Pancreas (tissue), 10 donors: ENCODE measurements at regions not wholly inside any gene's neighbourhood (a gene's known extent, or its start where the extent isn't known, plus 50 kb on each side); places are given as distances from the start of the nearest gene placed in this dataset.

Experiments
- ATAC-seq, 4 donors: fragments of 200-7000 bp; cut with Tn5 transposase; one replicate each; pipeline versions ENCODE4 v1.8.0 to v1.9.1; 2020; ENCODE audit warnings: mild to moderate bottlenecking in 4 of 4, moderate library complexity in 4 of 4
- DNase-seq, 6 donors: peaks; one replicate each; pipeline ENCODE4 v3.0.0-alpha.2; 2020
- FAIRE-seq: peaks from 2 replicates; lab custom pipeline; 2012; peaks lifted over from hg19 to GRCh38; lab: Jason Lieb, UNC
- H3K27ac ChIP-seq, 4 donors: fragments of 200-600 bp; sonication (generic); 1 replicate in 3 of 4; 2 replicates in 1 of 4; pipeline versions ENCODE4 v1.5.0 to v1.8.0; 2020
- H3K27me3 ChIP-seq, 4 donors: fragments of 200-600 bp; one replicate each; pipeline ENCODE4 v1.8.0; 2021
- H3K36me3 ChIP-seq, 3 donors: fragments of 200-600 bp; sonication (generic) in 1 of 3; one replicate each; pipeline versions ENCODE4 v1.5.0 to v1.8.0; 2020 to 2021
- H3K4me1 ChIP-seq, 3 donors: fragments of 200-600 bp; one replicate each; pipeline ENCODE4 v1.8.0; 2021
- H3K4me3 ChIP-seq, 4 donors: fragments of 200-600 bp; sonication (generic) in 2 of 4; one replicate each; pipeline versions ENCODE4 v1.5.0 to v1.8.0; 2020 to 2021
- H3K9me3 ChIP-seq, 4 donors: fragments of 200-600 bp; one replicate each; pipeline ENCODE4 v1.8.0; 2021
- WGBS, 2 donors: extraction: QIAGEN DNeasy Blood & Tissue Kit; methylation state at CpG; one replicate each; pipeline ENCODE4 v1.1.7; 2013; 5-methylcytosine and 5-hydroxymethylcytosine counted together
- intact Hi-C, 3 donors: fragments of 100-400 bp; cut with DNase I; formaldehyde crosslinking; loops; one replicate each; pipeline versions ENCODE4 v1.11.1 to v1.14.2; 2022
- TF ChIP-seq, protein P1 (sequence below), 4 donors: fragments of 200-600 bp; sonication (generic) in 3 of 4; IDR thresholded peaks; one replicate each; pipeline versions ENCODE4 v1.5.0 to v1.8.0; 2021; ENCODE audit warnings: antibody characterized with exemption in 4 of 4
- donor health status: healthy with polysubstance abuse.
- donor health status: DM: no; HTN: no; CAD: no; lungs with moderate emphysema.
- donor health status: DM: no; HTN: no; CAD: no.
- donor health status: control.
- donor health status: control.
- donor health status: Bipolar disorder and iron deficiency.
- donor health status: DM: yes; HTN: yes; CAD: no.
- donor health status: DM: no; HTN: no; CAD: no.
- donor health status: DM: no; HTN: no; CAD: no.
- donor health status: DM: yes; HTN: yes; CAD: no.

DNA sequence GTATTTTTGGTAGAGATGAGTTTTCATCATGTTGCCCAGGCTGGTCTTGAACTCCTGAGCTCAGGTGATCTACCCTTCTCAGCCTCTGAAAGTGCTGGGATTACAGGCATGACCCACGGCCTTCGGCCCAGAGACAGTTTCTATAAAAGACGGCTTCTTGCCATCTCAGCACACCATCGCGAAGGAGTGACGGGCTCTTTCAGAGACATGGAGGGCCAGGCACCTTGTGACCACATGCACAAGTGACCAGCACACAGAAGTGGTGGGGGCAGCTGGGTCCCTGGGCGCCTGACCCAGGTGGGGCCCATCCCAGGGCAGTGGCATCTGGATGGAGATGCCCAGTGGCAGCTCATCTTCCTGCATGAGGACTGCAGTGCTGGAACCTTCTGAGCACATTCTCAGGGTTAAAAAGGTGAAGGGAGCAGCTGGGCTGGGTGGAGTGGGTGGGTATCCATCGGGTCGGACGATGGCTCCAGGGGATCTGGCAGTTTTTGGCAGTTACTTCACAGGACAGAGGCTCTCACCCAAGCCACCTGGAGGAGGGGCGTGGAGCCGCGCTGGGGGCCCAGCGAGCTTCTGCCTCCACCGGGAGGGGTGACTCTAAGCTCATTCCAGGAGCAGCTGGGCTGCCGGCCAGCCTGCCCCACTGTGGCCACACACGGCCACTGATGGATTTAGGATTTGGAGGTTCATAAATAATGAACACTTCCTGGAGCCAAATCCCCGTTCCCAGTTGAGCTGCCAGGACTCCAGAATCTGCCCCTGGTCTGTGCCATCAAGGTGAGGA is 373.0 kb downstream of the CTTN start:
- Histone ChIP-seq H3K27me3 (no peaks in the 10 kb centered on the region), H3K36me3 (no peaks in the 10 kb centered on the region), H3K9me3 (no peaks in the 10 kb centered on the region), H3K4me1 (no peaks in the 10 kb centered on the region), H3K27ac (no peak overlapping the region), H3K4me3 (no peak overlapping the region)
- WGBS, 2 donors = 80 to 87% methylated on average over 15 to 18 of the region's 18 CpGs
- DNase-seq (peak in 1 of 6 donors; percentile 27), ATAC-seq (peak in 3 of 4 donors; percentile 48 to 69 (median 48)), FAIRE-seq (no peak)
- TF ChIP-seq, protein P1, sequence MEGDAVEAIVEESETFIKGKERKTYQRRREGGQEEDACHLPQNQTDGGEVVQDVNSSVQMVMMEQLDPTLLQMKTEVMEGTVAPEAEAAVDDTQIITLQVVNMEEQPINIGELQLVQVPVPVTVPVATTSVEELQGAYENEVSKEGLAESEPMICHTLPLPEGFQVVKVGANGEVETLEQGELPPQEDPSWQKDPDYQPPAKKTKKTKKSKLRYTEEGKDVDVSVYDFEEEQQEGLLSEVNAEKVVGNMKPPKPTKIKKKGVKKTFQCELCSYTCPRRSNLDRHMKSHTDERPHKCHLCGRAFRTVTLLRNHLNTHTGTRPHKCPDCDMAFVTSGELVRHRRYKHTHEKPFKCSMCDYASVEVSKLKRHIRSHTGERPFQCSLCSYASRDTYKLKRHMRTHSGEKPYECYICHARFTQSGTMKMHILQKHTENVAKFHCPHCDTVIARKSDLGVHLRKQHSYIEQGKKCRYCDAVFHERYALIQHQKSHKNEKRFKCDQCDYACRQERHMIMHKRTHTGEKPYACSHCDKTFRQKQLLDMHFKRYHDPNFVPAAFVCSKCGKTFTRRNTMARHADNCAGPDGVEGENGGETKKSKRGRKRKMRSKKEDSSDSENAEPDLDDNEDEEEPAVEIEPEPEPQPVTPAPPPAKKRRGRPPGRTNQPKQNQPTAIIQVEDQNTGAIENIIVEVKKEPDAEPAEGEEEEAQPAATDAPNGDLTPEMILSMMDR (IDR thresholded peaks at IDR 0.05) = no peak
- intact Hi-C loops = no loop called here

DNA sequence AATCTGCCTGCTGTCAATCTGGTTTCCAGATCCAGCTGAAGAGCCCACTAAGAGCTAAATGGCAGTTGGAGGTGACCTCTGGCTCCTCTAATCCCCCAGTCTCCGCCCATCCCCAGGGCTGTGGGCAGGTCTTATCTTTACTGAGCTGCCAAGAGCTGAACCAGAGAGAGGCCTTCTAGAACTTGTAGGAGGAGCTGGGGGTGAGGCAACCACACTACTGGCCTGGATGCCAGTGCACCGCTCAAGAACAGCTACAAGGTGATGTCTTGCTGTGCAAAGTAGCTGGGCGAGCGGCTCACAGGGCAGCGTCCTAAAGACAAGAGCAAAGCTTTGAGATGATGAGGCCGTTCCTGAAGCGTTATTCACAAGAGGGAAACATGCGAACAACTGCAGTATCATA is 374.6 kb downstream of the CTTN start:
- intact Hi-C loops = no loop called here
- FAIRE-seq (no peak), ATAC-seq (no peak), DNase-seq (no peak)
- TF ChIP-seq, protein P1 (IDR thresholded peaks at IDR 0.05) = no peak
- no peak overlapping the region for H3K4me3 ChIP-seq
- H3K36me3 ChIP-seq = no peaks in the 10 kb centered on the region
- H3K27ac ChIP-seq = no peak overlapping the region
- H3K9me3 ChIP-seq = no peaks in the 10 kb centered on the region
- no peaks in the 10 kb centered on the region for H3K4me1 ChIP-seq
- 93 to 94% methylated on average over 8 of the region's 8 CpGs for WGBS, 2 donors
- no peaks in the 10 kb centered on the region for H3K27me3 ChIP-seq

DNA sequence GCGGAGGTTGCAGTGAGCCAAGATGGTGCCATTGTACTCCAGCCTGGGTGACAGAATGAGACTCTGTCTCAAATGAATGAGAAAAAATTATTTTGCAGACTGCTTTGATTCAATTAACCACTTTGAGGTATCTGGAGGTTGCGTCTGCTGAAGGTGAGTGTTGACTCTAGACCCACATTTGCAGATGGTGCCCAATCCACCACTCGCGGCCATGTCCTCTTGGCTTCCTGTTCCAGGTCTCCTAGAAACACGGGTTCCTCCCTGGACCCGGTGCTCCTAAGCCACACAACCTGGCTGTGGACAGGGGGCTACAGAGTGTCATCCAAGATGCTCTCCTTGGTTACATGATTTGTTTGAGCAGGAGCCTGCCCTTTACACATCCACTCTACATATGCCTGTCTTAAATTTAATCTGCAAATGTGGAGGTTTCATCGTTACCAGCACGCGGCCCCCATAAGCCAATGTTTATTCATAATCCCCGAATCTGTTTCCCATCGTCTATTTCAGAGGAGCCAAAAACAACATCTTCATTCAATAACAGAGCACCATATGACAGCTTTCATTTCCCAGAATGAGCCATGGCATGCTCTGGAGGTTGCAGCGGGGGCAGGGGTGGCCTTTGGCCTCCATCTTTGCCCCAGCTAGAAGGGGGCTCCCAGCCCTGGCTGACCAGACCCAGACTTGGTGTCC is 377.2 kb downstream of the CTTN start:
- no peaks in the 10 kb centered on the region for H3K4me1 ChIP-seq
- no peaks in the 10 kb centered on the region for H3K9me3 ChIP-seq
- FAIRE-seq (no peak), ATAC-seq (no peak), DNase-seq (no peak)
- H3K27me3 ChIP-seq = no peaks in the 10 kb centered on the region
- intact Hi-C loops = no loop called here
- H3K4me3 ChIP-seq = no peak overlapping the region
- no peak overlapping the region for H3K27ac ChIP-seq
- WGBS, 2 donors = 96 to 97% methylated on average over 12 of the region's 12 CpGs
- TF ChIP-seq, protein P1 (IDR thresholded peaks at IDR 0.05) = no peak
- no peaks in the 10 kb centered on the region for H3K36me3 ChIP-seq

DNA sequence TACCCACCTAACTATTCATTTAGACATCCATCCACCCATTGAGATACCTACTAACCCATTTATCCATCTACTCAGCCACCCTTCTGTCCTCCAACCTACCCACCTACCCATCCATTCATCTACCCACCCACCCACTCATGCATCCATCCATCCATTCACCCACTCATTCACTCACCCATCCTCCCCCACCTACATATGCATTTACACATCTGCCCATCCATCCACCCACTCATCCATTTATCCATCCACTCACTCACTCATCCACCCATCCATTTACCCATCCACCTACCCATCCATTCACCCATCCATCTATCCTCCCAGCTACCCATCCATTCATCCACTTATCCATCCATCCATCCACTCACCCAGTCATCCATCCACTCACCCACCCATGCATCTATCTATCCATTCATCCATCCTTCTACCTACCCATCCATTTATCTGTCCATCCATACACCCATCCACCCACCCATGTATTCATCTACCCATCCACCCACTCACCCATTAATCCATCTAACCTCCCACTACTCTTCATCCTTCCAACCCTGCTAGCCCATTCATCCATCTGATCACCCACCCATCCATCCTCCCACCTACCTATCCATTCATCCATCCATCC is 378.7 kb downstream of the CTTN start:
- no peak for FAIRE-seq
- ATAC-seq = no peak
- TF ChIP-seq, protein P1 (IDR thresholded peaks at IDR 0.05) = no peak

More for the DNA sequence above, 378.7 kb downstream of the CTTN start:
- intact Hi-C loops = no loop called here
- Histone ChIP-seq H3K4me1 (no peaks in the 10 kb centered on the region), H3K4me3 (no peak overlapping the region), H3K36me3 (no peaks in the 10 kb centered on the region), H3K9me3 (no peaks in the 10 kb centered on the region), H3K27ac (no peak overlapping the region), H3K27me3 (no peaks in the 10 kb centered on the region)
- no peak for DNase-seq
